Loucy (cell line): ENCODE measurements at regions not wholly inside any gene's neighbourhood (a gene's known extent, or its start where the extent isn't known, plus 50 kb on each side); places are given as distances from the start of the nearest gene placed in this dataset.

Experiments
- H2AFZ ChIP-seq: fragments of 200-600 bp; sonication (generic); 2 replicates; pipeline ENCODE4 v1.6.0; 2016; ENCODE audit warnings: antibody characterized with exemption, mild to moderate bottlenecking, low read length, moderate library complexity
- H3F3A ChIP-seq: fragments of 200-600 bp; 2 replicates; pipeline ENCODE4 v1.6.0; 2016; ENCODE audit warnings: antibody characterized with exemption, low read depth, mild to moderate bottlenecking
- H3K27me3 ChIP-seq: fragments of 200-600 bp; sonication (generic); 2 replicates; pipeline ENCODE4 v1.6.1; 2014; ENCODE audit warnings: low read length, mild to moderate bottlenecking; ENCODE audit not compliant: insufficient read depth, poor library complexity, severe bottlenecking
- H3K36me3 ChIP-seq: fragments of 200-600 bp; sonication (generic); 2 replicates; pipeline ENCODE4 v1.6.1; 2016; ENCODE audit warnings: low read length; ENCODE audit not compliant: insufficient read depth
- H3K4me1 ChIP-seq: fragments of 200-600 bp; sonication (generic); 2 replicates; pipeline ENCODE4 v1.5.1; 2014; ENCODE audit warnings: low read length, mild to moderate bottlenecking; ENCODE audit not compliant: insufficient read depth, poor library complexity, severe bottlenecking
- H3K4me2 ChIP-seq: fragments of 200-600 bp; sonication (generic); 2 replicates; pipeline ENCODE4 v1.6.0; 2014; ENCODE audit warnings: antibody characterized with exemption, low read length, low read depth, mild to moderate bottlenecking; ENCODE audit not compliant: poor library complexity, severe bottlenecking
- H3K4me3 ChIP-seq: fragments of 200-600 bp; sonication (generic); 2 replicates; pipeline ENCODE4 v1.5.1; 2014; ENCODE audit warnings: low read length, mild to moderate bottlenecking, mixed read lengths; ENCODE audit not compliant: poor library complexity, severe bottlenecking
- H3K79me2 ChIP-seq: fragments of 200-600 bp; sonication (generic); 2 replicates; pipeline ENCODE4 v1.6.1; 2014; ENCODE audit warnings: low read length; ENCODE audit not compliant: insufficient read depth
- H3K9ac ChIP-seq: fragments of 200-600 bp; sonication (generic); 2 replicates; pipeline ENCODE4 v1.6.0; 2014; ENCODE audit warnings: mild to moderate bottlenecking, low read depth, low read length, moderate library complexity; ENCODE audit not compliant: poor library complexity, severe bottlenecking
- H3K9me2 ChIP-seq: fragments of 200-600 bp; sonication (generic); replicated peaks from 2 replicates; pipeline ENCODE4 v1.6.1; 2016; ENCODE audit warnings: low read depth, low read length, mixed read lengths
- H3K9me3 ChIP-seq: fragments of 200-600 bp; sonication (generic); 2 replicates; pipeline ENCODE4 v1.6.1; 2014; ENCODE audit warnings: mild to moderate bottlenecking, antibody characterized with exemption, low read length, low read depth; ENCODE audit not compliant: insufficient read depth
- H4K20me1 ChIP-seq: fragments of 200-600 bp; sonication (generic); 2 replicates; pipeline ENCODE4 v1.6.0; 2014; ENCODE audit warnings: antibody characterized with exemption, low read length, mild to moderate bottlenecking; ENCODE audit not compliant: insufficient read depth, poor library complexity, severe bottlenecking
- CTCF ChIP-seq: fragments of 200-600 bp; sonication (generic); conservative IDR thresholded peaks from 2 replicates; pipeline ENCODE4 v1.5.1; 2014; ENCODE audit warnings: mild to moderate bottlenecking, antibody characterized with exemption, low read length
- EZH2phosphoT487 ChIP-seq: fragments of 200-600 bp; IDR thresholded peaks from 2 replicates; pipeline ENCODE4 v1.6.1; 2018; ENCODE audit warnings: antibody characterized with exemption, mild to moderate bottlenecking, moderate library complexity, borderline replicate concordance

GRCh38 chr3:64900617-64901521, 213.1 kb upstream of the ADAMTS9 start:
- Histone ChIP-seq H3K36me3 (no peaks in the 10 kb centered on the region), H2AFZ (no peak overlapping the region), H3K4me3 (no peak overlapping the region), H3K4me2 (no peak overlapping the region), H3K9ac (no peak overlapping the region), H3K79me2 (no peaks in the 10 kb centered on the region), H3K9me2 (no peaks in the 10 kb centered on the region), H3K4me1 (no peaks in the 10 kb centered on the region), H3K27me3 (no peaks in the 10 kb centered on the region), H4K20me1 (no peaks in the 10 kb centered on the region), H3K9me3 (no peaks in the 10 kb centered on the region), H3F3A (no peaks in the 10 kb centered on the region)
- no peak for TF ChIP-seq CTCF
- TF ChIP-seq EZH2phosphoT487: no peak

- H3K9ac ChIP-seq: no peak overlapping the region
These were observed 212.4 kb upstream of the ADAMTS9 start for GRCh38 chr3:64900156-64900555.

GRCh38 chr3:64898941-64899340, 211.1 kb upstream of the ADAMTS9 start:
- Histone ChIP-seq H3K4me1 (no peaks in the 10 kb centered on the region), H4K20me1 (no peaks in the 10 kb centered on the region), H3K9me3 (no peaks in the 10 kb centered on the region), H3K9ac (no peak overlapping the region), H3F3A (no peaks in the 10 kb centered on the region), H3K79me2 (no peaks in the 10 kb centered on the region), H3K4me2 (no peak overlapping the region), H3K27me3 (no peaks in the 10 kb centered on the region), H3K9me2 (no peaks in the 10 kb centered on the region), H3K36me3 (no peaks in the 10 kb centered on the region), H2AFZ (no peak overlapping the region), H3K4me3 (no peak overlapping the region)
- no peak for TF ChIP-seq EZH2phosphoT487
- no peak for TF ChIP-seq CTCF

More at GRCh38 chr3:64900156-64900555, 212.4 kb upstream of the ADAMTS9 start:
- H2AFZ ChIP-seq: no peak overlapping the region
- no peaks in the 10 kb centered on the region for H3K9me3 ChIP-seq
- H3K4me3 ChIP-seq: no peak overlapping the region
- no peaks in the 10 kb centered on the region for H3F3A ChIP-seq
- no peaks in the 10 kb centered on the region for H3K9me2 ChIP-seq
- H3K79me2 ChIP-seq: no peaks in the 10 kb centered on the region
- no peak overlapping the region for H3K4me2 ChIP-seq
- H3K36me3 ChIP-seq: no peaks in the 10 kb centered on the region
- H4K20me1 ChIP-seq: no peaks in the 10 kb centered on the region
- no peaks in the 10 kb centered on the region for H3K4me1 ChIP-seq
- H3K27me3 ChIP-seq: no peaks in the 10 kb centered on the region
- TF ChIP-seq EZH2phosphoT487: no peak
- TF ChIP-seq CTCF: no peak
